Astrocyte (in vitro differentiated cells and primary cell): ENCODE measurements at regions not wholly inside any gene's neighbourhood (a gene's known extent, or its start where the extent isn't known, plus 50 kb on each side); places are given as distances from the start of the nearest gene placed in this dataset.

ENCODE experiments used
- CTCF ChIP-seq: IDR thresholded peaks from 2 replicates; pipeline ENCODE4 v1.5.1; 2011; ENCODE audit warnings: low read depth, mild to moderate bottlenecking, inconsistent platforms, low read length, moderate library complexity; ENCODE audit not compliant: insufficient read depth
- EZH2 ChIP-seq: IDR thresholded peaks from 2 replicates; pipeline ENCODE4 v1.6.1; 2012; ENCODE audit warnings: mild to moderate bottlenecking, low read length, inconsistent platforms; ENCODE audit not compliant: insufficient read depth

- TF ChIP-seq CTCF = no peak
- TF ChIP-seq EZH2 = no peak
Measured at GRCh38 chr14:80378084-80378690, 166.9 kb upstream of the DIO2 start.
